Erythroblast (primary cell): ENCODE measurements at regions not wholly inside any gene's neighbourhood (a gene's known extent, or its start where the extent isn't known, plus 50 kb on each side); places are given as distances from the start of the nearest gene placed in this dataset.

Experiments
- GATA1 ChIP-seq: IDR thresholded peaks from 2 replicates; pipeline ENCODE4 v1.6.1; 2011; ENCODE audit warnings: low read depth, mild to moderate bottlenecking, control low read depth, low read length, moderate library complexity
- POLR2A ChIP-seq: IDR thresholded peaks from 2 replicates; pipeline ENCODE4 v1.6.1; 2011; ENCODE audit warnings: mild to moderate bottlenecking, low read length

- TF ChIP-seq POLR2A (no peak), GATA1 (no peak)
Measured at GRCh38 chr20:41938353-41938752, 320.2 kb upstream of the CHD6 start.
